Suprapubic skin (tissue), 4 donors: ENCODE measurements at regions not wholly inside any gene's neighbourhood (a gene's known extent, or its start where the extent isn't known, plus 50 kb on each side); places are given as distances from the start of the nearest gene placed in this dataset.

ENCODE experiments used
- DNase-seq, 2 donors: peaks; one replicate each; pipeline ENCODE4 v3.0.0-alpha.2; 2019; ENCODE audit warnings: low spot score in 2 of 2
- H3K27ac ChIP-seq: fragments of 200-600 bp; sonication (generic); one replicate; pipeline ENCODE4 v1.5.1; 2019
- H3K27me3 ChIP-seq: fragments of 200-600 bp; sonication (generic); one replicate; pipeline ENCODE4 v1.5.1; 2019
- H3K36me3 ChIP-seq: fragments of 200-600 bp; sonication (generic); one replicate; pipeline ENCODE4 v1.5.1; 2019
- H3K4me1 ChIP-seq: fragments of 200-600 bp; sonication (generic); one replicate; pipeline ENCODE4 v1.5.1; 2019
- H3K4me3 ChIP-seq: fragments of 200-600 bp; sonication (generic); one replicate; pipeline ENCODE4 v1.5.1; 2019; ENCODE audit warnings: mild to moderate bottlenecking
- H3K9me3 ChIP-seq: fragments of 200-600 bp; sonication (generic); one replicate; pipeline ENCODE4 v1.5.1; 2019
- CTCF ChIP-seq, 2 donors: fragments of 200-600 bp in 1 of 2; fragments of 450-650 bp in 1 of 2; sonication (generic) in 1 of 2; IDR thresholded peaks; one replicate each; pipeline ENCODE4 v1.5.1; 2016 to 2019; ENCODE audit warnings: antibody characterized with exemption in 2 of 2, mild to moderate bottlenecking in 1 of 2, moderate library complexity in 1 of 2
- EP300 ChIP-seq: sonication (generic); formaldehyde crosslinking; IDR thresholded peaks from one replicate; pipeline ENCODE4 v1.6.1; 2017; ENCODE audit warnings: antibody characterized with exemption
- POLR2A ChIP-seq, 2 donors: fragments of 450-650 bp; IDR thresholded peaks; one replicate each; pipeline ENCODE4 v1.6.1; 2017; ENCODE audit warnings: antibody characterized with exemption in 2 of 2, mild to moderate bottlenecking in 2 of 2, moderate library complexity in 2 of 2
- POLR2AphosphoS5 ChIP-seq, 3 donors: sonication (generic); formaldehyde crosslinking; IDR thresholded peaks; one replicate each; pipeline ENCODE4 v1.6.1; 2017; ENCODE audit warnings: antibody characterized with exemption in 3 of 3
- WGBS: methylation state at CpG from one replicate; pipeline ENCODE4 v1.1.5; 2018; 5-methylcytosine and 5-hydroxymethylcytosine counted together

GRCh38 chr6:1068068-1068467, 243.8 kb upstream of the FOXQ1 start:
- Histone ChIP-seq H3K27me3 (no peaks in the 10 kb centered on the region), H3K36me3 (no peaks in the 10 kb centered on the region), H3K9me3 (no peaks in the 10 kb centered on the region), H3K27ac (no peak overlapping the region), H3K4me1 (peaks cover 13% of the 10 kb centered on the region), H3K4me3 (no peak overlapping the region)
- TF ChIP-seq CTCF (IDR thresholded peaks at IDR 0.05), result no peak
- TF ChIP-seq POLR2AphosphoS5 (IDR thresholded peaks at IDR 0.05), result no peak
- TF ChIP-seq EP300, result no peak
- 86% methylated on average over 7 of the region's 7 CpGs for WGBS
- no peak for DNase-seq

- no peaks in the 10 kb centered on the region for H3K36me3 ChIP-seq
- no peak overlapping the region for H3K4me3 ChIP-seq
- peaks cover 16% of the 10 kb centered on the region for H3K4me1 ChIP-seq
- H3K27me3 ChIP-seq, result no peaks in the 10 kb centered on the region
- TF ChIP-seq POLR2A (IDR thresholded peaks at IDR 0.05) (no peak), EP300 (no peak), POLR2AphosphoS5 (IDR thresholded peaks at IDR 0.05) (no peak), CTCF (IDR thresholded peaks at IDR 0.05) (no peak)
- DNase-seq, result no peak
- H3K27ac ChIP-seq, result no peak overlapping the region
- WGBS, result 75% methylated on average over 3 of the region's 3 CpGs
- no peaks in the 10 kb centered on the region for H3K9me3 ChIP-seq
These were observed 244.6 kb upstream of the FOXQ1 start for GRCh38 chr6:1067346-1067745.

- Histone ChIP-seq H3K4me3 (no peak overlapping the region), H3K4me1 (peaks cover 14% of the 10 kb centered on the region), H3K27ac (no peak overlapping the region), H3K36me3 (no peaks in the 10 kb centered on the region), H3K27me3 (no peaks in the 10 kb centered on the region), H3K9me3 (no peaks in the 10 kb centered on the region)
- no peak for TF ChIP-seq POLR2A (IDR thresholded peaks at IDR 0.05)
- no peak for TF ChIP-seq POLR2AphosphoS5 (IDR thresholded peaks at IDR 0.05)
- TF ChIP-seq CTCF (IDR thresholded peaks at IDR 0.05), result no peak
- TF ChIP-seq EP300, result no peak
- no peak for DNase-seq
- 85% methylated on average over 11 of the region's 11 CpGs for WGBS
These were observed 245.3 kb upstream of the FOXQ1 start for GRCh38 chr6:1066449-1067090.

- Histone ChIP-seq H3K4me3 (no peak overlapping the region), H3K9me3 (no peaks in the 10 kb centered on the region), H3K27ac (no peak overlapping the region), H3K36me3 (no peaks in the 10 kb centered on the region), H3K27me3 (no peaks in the 10 kb centered on the region), H3K4me1 (peaks cover 11% of the 10 kb centered on the region)
- WGBS, result 95% methylated on average over 8 of the region's 8 CpGs
- no peak for TF ChIP-seq POLR2A (IDR thresholded peaks at IDR 0.05)
- TF ChIP-seq CTCF (IDR thresholded peaks at IDR 0.05), result no peak
- no peak for TF ChIP-seq POLR2AphosphoS5 (IDR thresholded peaks at IDR 0.05)
- no peak for DNase-seq
These were observed 245.9 kb upstream of the FOXQ1 start for GRCh38 chr6:1065986-1066385.

GRCh38 chr6:1063671-1064355, 248.1 kb upstream of the FOXQ1 start:
- 53% methylated on average over 13 of the region's 13 CpGs for WGBS
- Histone ChIP-seq H3K9me3 (no peaks in the 10 kb centered on the region), H3K36me3 (no peaks in the 10 kb centered on the region), H3K27me3 (no peaks in the 10 kb centered on the region), H3K4me3 (no peak overlapping the region), H3K27ac (peak overlapping the region; percentile 46), H3K4me1 (peaks cover 7% of the 10 kb centered on the region)
- TF ChIP-seq POLR2AphosphoS5 (IDR thresholded peaks at IDR 0.05) (no peak), POLR2A (IDR thresholded peaks at IDR 0.05) (no peak), EP300 (no peak), CTCF (IDR thresholded peaks at IDR 0.05) (no peak)
- no peak for DNase-seq
